NT2/D1 (cell line): ENCODE measurements at regions not wholly inside any gene's neighbourhood (a gene's known extent, or its start where the extent isn't known, plus 50 kb on each side); places are given as distances from the start of the nearest gene placed in this dataset.

ENCODE experiments used
- SUZ12 ChIP-seq: IDR thresholded peaks from 2 replicates; pipeline ENCODE4 v1.6.1; 2011; ENCODE audit not compliant: insufficient read length, insufficient read depth; ENCODE audit errors: extremely low read depth
- YY1 ChIP-seq: IDR thresholded peaks from 2 replicates; pipeline ENCODE4 v1.6.1; 2011; ENCODE audit not compliant: insufficient read length, insufficient read depth
- ZNF274 ChIP-seq: IDR thresholded peaks from 2 replicates; pipeline ENCODE4 v1.6.1; 2011; ENCODE audit warnings: mild to moderate bottlenecking, low read depth, low read length

DNA sequence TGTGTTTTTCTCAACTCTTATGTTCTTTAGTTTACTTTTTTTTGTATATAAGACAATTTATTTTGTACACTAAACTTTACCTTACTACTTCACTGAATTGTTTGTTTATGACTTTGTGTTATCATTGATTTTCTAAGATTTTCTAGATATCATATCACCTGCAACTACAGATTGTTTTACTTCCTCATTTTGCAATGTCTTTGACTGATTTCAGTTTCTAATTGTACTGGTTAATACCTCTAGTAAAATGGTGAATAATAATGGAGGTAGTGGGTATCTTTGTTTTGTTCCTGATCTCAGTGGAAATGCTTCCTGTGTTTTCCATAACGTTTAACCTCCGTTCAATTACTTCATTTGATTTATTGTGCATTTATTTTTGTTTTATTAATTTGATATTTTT lies 490.2 kb downstream of the TLL1 start:
- TF ChIP-seq YY1 (no peak), ZNF274 (no peak), SUZ12 (no peak)
